C1 segment of cervical spinal cord (tissue), 14 donors: ENCODE measurements at regions not wholly inside any gene's neighbourhood (a gene's known extent, or its start where the extent isn't known, plus 50 kb on each side); places are given as distances from the start of the nearest gene placed in this dataset.

Experiments
- DNase-seq, 14 donors: peaks; one replicate each; lab custom pipeline; 2025; lab: John Stamatoyannopoulos, UW

DNA sequence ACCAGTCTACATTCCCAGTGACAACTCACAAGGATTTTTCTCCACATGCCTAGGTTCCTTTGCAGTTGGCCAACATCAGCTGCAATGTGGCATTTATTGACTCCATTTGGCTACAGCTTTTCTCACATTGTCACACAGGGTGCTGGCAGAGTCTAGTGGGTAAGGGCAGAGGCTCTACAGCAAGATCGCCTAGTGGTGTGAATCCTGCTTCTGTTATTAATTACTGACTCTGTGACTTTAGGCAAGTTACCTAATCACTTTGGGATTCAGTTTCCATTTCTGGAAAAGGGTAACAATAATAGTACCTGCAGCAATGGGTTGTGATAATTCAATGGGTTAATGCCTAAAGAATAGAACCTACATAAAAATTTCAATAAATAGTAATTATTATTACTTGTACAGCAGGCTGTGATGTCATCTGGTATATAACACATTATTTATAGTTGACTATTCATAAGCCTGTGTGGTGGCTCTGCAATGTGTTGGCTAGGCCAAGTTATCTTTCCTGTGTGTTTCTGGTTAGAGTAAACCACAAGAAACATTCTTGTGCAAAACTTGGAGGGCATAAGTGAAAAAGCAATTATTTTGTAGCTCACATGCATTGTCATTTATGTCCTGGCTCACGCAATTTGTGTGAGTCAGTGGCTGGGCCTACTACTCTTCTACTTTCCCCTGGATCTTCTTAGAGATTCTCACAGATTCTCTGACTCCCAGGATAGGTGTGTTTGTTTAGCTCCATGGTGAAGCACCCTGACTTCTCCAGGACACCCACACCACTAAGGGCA is 59.5 kb downstream of the PTGS2 start:
- DNase-seq = no peak

DNA sequence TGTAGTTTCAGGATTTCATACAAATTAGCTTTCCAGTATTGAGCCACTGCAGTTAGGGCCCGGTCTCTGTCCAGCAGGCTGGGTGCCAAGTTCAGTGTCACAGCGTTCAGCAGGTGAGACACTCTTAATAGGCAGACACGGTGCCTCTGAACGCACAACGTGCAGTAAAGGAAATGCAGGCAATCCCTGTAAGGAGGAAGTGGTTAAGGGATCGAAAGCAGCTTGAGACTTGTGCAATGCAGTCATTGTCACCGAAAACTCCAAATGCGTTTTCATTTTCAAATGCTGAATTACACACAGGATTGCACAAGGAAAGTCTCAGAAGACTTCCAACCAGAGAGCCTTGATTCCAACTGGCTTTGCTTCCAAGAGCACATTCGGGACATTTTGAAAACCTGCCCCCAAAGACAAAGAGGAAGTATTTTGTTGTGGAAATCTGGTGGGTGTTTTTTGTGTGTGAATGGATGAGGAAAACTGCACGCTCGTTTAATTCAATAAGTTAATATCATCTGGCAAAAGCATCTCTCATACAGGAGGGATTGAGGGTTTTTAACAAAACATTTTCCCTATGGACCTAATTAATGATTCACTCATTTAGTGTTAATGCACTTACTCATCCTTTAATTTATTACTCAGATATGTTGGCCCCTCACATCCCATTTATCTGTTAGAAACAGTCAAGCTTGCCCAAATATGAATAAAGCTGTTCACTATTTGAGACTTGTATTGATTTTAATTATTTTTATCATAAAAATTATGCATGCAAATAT is 61.6 kb downstream of the PTGS2 start:
- DNase-seq = peak in 6 of 14 donors; percentile 3 to 25 (median 12)

DNA sequence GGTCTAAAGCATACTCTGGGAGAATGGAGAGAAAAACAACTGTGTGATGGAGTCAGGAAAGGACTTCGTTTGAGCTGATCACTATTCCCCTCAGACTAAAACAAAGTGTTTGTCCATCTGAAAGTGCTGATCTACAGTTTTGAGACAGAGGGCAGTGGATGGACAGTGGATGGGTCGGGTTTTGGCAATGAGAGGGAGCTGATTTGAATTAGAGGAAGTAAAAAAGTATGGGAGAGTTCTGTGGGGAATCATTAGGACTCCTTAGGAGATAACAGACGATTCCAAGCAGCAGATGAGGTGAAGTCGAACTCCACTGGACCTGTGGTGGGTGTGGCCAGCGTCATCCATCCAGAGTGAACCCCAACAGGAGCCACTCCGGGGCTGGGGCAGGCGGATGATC is 62.3 kb downstream of the PTGS2 start:
- DNase-seq = peak in 1 of 14 donors; percentile 4

DNA sequence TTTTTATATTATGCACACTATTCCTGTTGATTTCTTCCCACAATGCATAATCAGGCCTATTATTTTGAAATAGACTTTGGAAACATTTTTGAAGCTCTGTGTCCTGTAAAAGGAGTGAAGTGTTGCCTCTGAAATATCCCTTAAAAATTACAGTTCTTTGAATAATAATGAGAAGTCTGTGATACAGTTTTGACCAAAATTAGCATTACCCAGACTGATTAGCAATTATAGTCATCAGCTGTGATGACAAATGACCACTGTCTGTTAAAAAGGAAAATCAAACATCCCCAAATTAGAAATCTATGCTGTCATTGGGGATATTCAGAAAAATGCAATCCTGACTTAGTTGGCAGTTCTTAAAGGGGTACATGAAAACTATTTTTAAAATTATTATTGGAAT is 63.7 kb downstream of the PTGS2 start:
- DNase-seq = no peak

- DNase-seq = no peak
Observed at GRCh38 chr1:186615332-186615731, 64.9 kb downstream of the PTGS2 start.

DNA sequence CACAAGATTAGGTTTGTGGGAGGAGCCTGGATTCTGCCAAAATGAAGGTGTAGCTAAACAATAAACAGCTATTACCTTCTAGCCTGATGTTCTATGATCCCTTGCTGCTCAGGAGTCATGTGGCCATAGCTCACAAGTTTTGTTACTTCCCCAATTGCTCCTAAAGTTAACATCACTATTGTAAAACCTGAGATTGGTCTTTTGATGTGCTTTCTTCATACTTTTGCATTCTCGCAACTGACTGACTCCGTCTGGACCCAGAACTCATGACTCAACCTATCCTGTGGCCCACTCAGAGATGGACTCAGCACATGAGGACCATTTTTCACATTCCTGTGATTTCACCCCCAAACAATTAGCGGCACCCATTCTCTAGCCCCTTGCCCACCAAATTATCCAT is 69.1 kb downstream of the PTGS2 start:
- DNase-seq = no peak

DNA sequence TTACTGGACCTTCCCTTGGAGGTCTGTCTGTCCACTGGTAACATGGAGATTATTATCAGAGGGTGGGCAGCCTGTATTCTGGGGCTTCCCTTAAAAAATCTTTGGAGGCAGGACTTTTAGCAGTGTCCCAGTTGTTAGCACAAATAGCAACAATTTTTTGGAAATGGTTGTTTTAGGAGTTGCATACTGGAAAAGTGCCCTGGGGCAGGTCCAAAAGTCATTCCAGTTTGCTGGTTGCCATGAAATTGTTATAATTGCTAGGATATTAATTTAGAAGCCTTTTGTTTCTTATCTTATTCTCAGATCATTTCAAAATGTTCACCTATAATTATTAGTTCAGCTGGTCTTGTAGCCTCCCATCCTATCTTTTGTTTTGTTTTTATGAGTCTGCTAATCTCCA is 71.0 kb downstream of the PTGS2 start:
- DNase-seq = no peak

DNA sequence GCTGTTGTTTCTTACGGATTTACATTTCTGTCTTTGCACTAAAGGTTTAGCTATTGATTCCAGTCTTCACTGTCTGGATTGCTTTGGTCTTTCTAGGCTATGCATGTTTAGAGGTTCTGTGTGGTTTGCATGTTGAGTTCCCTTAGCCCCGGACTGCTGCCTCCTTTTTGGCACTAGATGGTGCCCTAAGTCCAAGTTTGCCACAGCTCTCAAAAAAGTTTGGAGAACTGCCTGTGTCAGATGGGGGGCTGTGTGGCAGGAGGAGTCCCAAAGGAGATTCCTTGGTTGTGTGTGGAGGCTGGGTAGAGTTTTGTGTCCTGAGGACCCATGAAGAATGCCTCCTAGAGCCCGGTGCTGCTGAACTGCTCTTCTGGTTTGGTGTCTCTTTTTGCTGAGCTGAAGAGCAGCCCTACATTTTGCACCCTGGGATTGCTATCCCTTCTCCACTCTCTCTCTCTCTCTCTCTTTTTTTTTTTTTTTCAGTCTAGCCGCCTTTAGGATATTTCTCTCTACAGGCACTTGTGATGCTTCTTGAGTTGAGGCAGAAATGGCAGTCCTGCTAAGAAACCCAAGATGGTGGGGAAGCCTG is 74.4 kb downstream of the PTGS2 start:
- no peak for DNase-seq

DNA sequence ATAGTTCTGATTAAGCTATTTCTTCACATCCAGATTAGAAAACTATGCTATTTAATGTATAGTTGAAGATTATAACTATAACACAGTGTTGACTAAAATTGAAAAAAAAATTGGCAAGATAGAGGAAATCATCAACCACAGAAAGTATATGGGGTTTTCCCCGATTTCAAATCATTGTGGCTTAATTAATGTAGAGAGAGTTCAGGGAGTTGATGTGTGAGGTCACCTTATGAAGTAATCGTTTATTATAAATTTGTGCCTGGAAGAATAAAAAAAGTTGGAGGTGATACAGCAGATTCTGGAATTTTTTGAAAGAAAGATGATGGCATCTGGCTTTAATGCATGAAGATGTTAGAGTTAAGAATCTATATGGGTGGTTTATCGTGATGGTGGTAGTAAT is 84.3 kb downstream of the PTGS2 start:
- DNase-seq = no peak

DNA sequence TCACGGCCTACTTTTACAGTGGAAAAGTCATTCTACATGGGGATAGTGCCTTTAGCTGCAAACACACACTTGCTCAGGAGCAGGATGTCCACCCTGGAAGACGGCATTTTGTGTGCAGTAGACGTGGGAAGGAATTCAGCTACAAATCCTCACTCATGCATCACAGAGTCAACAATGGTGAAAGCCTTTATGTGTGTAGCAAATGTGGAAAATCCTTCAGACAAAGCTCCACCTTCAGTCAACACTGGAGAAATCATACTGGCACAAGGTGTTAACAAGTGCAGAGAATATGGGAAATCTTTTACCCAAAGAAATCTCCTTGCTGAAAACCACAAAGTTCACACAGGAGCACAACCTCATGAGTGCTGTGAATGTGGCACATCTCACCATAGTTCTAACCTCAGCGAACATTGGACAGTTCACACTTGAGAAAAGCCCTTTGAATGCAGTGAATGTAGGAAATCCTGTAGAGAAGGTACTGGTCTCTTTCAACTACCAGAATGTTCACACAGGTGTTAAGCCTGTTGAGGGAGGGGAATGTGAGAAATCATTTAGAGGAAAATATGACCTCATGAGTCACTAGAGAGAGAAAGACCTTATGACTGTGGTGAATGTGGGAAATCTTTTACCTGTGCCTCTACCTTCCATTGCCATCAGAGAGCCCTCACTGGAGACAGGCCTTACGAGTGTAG is 101.8 kb downstream of the PTGS2 start:
- DNase-seq = no peak

DNA sequence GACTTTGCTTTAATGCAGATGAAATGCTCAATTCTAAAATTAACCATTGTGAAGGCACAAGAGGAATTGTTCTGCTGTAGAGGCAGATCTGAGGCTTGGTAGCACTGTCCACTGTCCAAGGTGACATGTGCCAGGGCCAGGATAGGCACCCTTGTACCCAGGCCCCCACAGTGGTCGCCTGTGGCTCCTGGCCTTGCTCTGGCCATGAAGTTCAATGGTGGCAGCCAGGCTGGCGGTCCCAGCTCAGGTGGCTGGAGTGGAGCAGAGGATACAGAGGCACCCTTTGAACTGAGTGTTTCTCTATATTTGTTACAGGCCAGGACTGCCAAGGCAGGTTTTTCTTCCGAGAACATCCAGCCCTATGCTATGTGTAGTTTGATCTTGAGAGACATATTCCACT is 102.6 kb downstream of the PTGS2 start:
- no peak for DNase-seq

DNA sequence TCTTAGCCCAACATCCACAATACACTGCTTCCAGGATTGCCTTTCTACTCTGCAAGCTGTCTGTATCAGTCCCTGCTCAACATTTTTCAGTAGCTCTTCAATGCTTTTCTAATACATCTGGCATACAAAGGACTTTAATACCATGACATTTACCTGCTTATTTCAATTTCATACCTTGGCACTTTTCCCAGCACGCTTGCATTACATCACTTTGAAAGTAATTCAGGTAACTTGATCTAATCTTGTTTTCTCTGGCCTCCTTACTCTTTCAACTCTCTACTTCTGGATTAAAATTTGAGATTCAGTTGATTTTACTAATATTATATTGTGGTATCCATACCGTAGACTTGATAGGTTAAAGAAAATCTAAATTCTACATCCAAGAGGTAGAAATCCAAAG is 103.0 kb downstream of the PTGS2 start:
- no peak for DNase-seq

DNA sequence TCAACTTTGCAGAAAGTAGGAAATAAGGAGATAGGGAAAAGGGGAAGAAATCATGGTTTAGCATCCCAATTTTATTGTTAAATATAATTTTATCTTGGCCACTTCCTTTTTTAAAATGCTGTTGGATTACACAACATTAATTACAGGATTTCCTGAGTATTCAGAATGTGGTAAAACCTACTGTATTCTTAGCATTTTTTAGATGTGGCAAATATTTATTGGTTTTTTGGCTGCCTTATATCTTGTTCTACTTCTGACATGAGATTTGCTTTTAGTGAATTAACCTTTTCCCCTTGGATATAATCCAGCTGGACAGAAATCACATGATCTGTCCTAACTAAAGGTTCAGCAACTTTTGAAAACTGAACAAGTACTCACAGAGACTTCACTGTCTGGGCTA is 104.9 kb downstream of the PTGS2 start:
- no peak for DNase-seq

- DNase-seq = no peak
Observed at GRCh38 chr1:186574926-186575325, 105.3 kb downstream of the PTGS2 start.

GRCh38 chr1:186572509-186572908 is 107.7 kb downstream of the PTGS2 start:
- DNase-seq = no peak

DNA sequence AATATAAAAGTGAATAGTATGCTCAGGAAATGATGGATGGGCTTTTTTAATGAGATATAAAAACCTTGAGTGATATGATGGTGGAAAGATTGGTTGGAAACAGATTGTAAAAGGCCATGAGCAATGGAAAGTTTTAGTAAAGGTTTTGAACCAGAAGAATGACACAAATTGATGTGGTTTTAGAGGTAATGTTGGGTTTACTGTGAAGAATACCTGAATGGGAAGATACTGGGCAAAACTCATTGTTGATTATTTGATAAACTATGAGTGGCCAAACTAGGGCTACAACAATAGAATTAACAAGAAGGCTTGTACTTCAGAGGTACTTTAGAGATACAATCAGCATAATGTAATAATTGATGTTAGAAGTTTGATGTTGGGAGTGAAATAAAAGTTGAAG is 108.5 kb downstream of the PTGS2 start:
- DNase-seq = no peak

DNA sequence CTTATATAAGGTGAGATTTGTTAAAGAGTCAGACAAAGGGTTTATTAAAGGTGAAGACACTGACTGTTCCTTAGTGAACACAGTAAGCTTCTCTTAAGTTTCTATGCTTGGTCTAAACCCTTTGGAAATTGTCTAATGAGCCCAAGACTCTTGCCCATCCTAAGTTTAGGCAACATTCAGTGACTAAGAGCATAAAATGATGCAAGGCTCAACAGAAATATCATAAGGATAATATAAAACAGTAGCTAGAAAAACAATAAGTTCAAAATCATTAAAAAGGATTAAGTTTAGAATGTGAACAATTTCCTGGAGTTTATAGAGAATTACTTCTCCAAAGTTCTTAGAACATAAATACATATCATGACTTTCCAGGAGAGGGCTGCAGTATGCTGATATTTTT is 108.9 kb upstream of the PDC start:
- no peak for DNase-seq

- no peak for DNase-seq
Observed at GRCh38 chr1:186568221-186568620, 107.3 kb upstream of the PDC start.

- no peak for DNase-seq
Observed at GRCh38 chr1:186566140-186566855, 105.4 kb upstream of the PDC start.

DNA sequence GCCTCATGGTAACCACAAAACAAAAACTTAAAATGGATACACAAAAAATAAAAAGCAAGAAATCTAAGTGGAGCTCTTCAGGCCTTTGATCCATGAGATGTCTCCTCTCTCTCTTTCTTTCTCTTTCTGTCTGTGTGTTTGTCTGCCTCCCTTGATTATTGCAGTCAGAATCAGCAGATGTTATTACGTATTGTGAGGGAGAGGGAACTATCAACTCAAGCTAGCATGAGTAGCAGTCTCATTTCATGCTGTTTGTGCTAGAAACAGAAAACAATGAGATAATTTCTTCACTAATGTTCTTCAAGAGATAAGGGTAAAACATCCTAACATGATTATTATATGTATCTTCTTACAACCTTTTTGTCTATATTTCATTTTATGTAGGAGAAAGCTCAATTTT is 103.7 kb upstream of the PDC start:
- DNase-seq = no peak

DNA sequence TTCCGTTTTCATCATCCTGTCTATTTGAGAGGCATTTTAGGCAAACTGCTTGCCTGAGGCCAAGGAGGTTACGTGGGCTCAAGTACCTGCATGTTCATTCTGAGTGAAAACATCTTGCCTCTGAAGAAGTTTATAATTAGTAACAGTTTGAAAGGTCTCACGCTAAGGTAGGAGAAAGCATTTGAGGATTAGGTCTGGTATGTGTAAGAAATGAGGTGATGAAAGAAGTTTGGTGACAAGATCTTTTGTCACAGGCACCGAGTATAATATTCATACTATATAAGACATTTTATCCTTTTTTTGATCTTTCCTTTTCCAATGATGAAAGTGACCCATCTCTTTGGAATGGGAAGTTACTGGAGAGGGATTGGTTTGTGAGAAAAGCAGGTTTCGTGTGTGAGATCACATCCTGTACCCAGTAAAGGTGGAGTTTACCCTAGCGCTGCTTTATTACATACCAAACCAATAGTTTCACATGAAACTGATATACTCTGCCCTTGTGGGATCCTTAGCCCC is 98.7 kb upstream of the PDC start:
- DNase-seq = no peak
